Type B pancreatic cell (in vitro differentiated cells): ENCODE measurements at regions not wholly inside any gene's neighbourhood (a gene's known extent, or its start where the extent isn't known, plus 50 kb on each side); places are given as distances from the start of the nearest gene placed in this dataset.

Experiments
- DNase-seq: peaks from one replicate; pipeline ENCODE4 v3.0.0; 2021; ENCODE audit warnings: mixed read lengths; ENCODE audit not compliant: unreplicated experiment; ENCODE audit errors: extremely low spot score
- H3K27ac Mint-ChIP-seq: 2 replicates; pipeline ENCODE4 v1.8.0; 2021; ENCODE audit warnings: mild to moderate bottlenecking, mixed read lengths
- H3K27me3 Mint-ChIP-seq: 2 replicates; pipeline ENCODE4 v1.8.0; 2021; ENCODE audit warnings: mixed read lengths
- H3K36me3 Mint-ChIP-seq: 2 replicates; pipeline ENCODE4 v1.8.0; 2021; ENCODE audit warnings: mixed read lengths
- H3K4me1 Mint-ChIP-seq: one replicate; pipeline ENCODE4 v1.8.0; 2021; ENCODE audit warnings: mixed read lengths; ENCODE audit not compliant: unreplicated experiment
- H3K4me3 Mint-ChIP-seq: 2 replicates; pipeline ENCODE4 v1.8.0; 2021; ENCODE audit warnings: mild to moderate bottlenecking, mixed read lengths
- H3K9me3 Mint-ChIP-seq: 2 replicates; pipeline ENCODE4 v1.8.0; 2021; ENCODE audit warnings: mixed read lengths
- TF ChIP-seq, protein P1 (sequence below): fragments of 200-600 bp; sonication (generic); conservative IDR thresholded peaks from 2 replicates; pipeline ENCODE4 v1.5.0; 2021; ENCODE audit warnings: antibody characterized with exemption, mild to moderate bottlenecking

DNA sequence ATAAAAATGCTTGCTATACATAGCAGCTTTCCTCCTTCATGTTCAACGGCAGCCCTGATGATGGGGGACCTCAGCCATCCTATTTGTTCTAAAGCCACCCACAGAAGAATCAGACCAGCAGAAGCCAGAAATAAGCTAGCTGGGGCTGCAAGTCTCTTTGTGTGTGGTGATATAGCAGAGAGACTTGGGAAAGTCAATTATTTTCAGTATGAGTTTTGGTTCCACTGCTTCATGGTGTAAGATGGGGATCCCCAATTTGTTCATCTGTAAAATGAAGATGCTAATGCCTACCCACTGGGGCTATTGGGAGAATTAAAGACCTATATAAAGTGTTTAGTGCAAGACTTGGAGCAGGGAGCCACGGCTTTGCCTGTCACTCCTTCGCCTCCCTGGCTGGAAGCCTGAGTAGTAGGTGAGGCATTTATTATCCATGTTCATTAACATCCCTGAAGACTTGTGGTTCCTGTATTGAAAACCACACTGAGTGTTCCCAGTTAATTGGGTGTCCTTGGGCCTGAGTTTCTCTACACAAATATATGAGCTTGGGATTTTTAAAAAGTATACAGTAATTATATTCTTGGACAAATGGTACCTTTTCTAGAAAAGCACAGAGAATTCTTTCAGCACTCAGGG is 210.1 kb upstream of the SLC24A2 start:
- TF ChIP-seq, protein P1, sequence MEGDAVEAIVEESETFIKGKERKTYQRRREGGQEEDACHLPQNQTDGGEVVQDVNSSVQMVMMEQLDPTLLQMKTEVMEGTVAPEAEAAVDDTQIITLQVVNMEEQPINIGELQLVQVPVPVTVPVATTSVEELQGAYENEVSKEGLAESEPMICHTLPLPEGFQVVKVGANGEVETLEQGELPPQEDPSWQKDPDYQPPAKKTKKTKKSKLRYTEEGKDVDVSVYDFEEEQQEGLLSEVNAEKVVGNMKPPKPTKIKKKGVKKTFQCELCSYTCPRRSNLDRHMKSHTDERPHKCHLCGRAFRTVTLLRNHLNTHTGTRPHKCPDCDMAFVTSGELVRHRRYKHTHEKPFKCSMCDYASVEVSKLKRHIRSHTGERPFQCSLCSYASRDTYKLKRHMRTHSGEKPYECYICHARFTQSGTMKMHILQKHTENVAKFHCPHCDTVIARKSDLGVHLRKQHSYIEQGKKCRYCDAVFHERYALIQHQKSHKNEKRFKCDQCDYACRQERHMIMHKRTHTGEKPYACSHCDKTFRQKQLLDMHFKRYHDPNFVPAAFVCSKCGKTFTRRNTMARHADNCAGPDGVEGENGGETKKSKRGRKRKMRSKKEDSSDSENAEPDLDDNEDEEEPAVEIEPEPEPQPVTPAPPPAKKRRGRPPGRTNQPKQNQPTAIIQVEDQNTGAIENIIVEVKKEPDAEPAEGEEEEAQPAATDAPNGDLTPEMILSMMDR = no peak
- H3K4me1 Mint-ChIP-seq = peaks cover 4% of the 10 kb centered on the region
- H3K36me3 Mint-ChIP-seq = no peaks in the 10 kb centered on the region
- H3K9me3 Mint-ChIP-seq = peaks cover 4% of the 10 kb centered on the region
- no peak overlapping the region for H3K27ac Mint-ChIP-seq
- H3K4me3 Mint-ChIP-seq = no peak overlapping the region
- DNase-seq = no peak
- peaks cover under 1% of the 10 kb centered on the region for H3K27me3 Mint-ChIP-seq

GRCh38 chr9:19998153-19998552 is 209.3 kb upstream of the SLC24A2 start:
- Mint-ChIP-seq H3K27me3 (peaks cover 6% of the 10 kb centered on the region), H3K9me3 (peaks cover 4% of the 10 kb centered on the region), H3K4me3 (no peak overlapping the region), H3K27ac (no peak overlapping the region), H3K36me3 (no peaks in the 10 kb centered on the region), H3K4me1 (peaks cover 4% of the 10 kb centered on the region)
- no peak for DNase-seq
- TF ChIP-seq, protein P1 = no peak

DNA sequence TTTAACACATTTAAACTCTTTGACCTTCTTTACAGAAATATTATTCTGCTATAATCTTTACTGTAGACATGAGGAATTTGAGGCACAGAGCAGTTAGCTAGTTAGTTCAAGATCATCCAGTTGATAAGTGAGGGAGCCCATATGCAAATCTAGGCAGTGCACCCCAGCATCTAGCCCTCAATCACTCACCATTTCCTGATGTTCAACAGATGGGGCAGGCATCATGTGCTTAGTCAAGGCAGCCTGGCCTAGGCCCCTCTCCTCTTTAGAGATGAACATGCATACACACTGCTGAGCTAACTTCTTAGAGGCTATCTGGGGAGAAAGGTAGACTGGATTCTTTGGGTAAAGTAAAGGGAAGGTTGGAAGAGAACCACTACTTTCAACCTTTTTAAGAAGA is 206.8 kb upstream of the SLC24A2 start:
- Mint-ChIP-seq H3K4me3 (no peak overlapping the region), H3K36me3 (no peaks in the 10 kb centered on the region), H3K27ac (no peak overlapping the region), H3K9me3 (peaks cover 4% of the 10 kb centered on the region), H3K27me3 (peaks cover 10% of the 10 kb centered on the region), H3K4me1 (peaks cover 4% of the 10 kb centered on the region)
- TF ChIP-seq, protein P1 = no peak
- DNase-seq = no peak

- TF ChIP-seq, protein P1 = no peak
- H3K27ac Mint-ChIP-seq = no peak overlapping the region
- H3K4me3 Mint-ChIP-seq = no peak overlapping the region
- peaks cover 4% of the 10 kb centered on the region for H3K9me3 Mint-ChIP-seq
- H3K36me3 Mint-ChIP-seq = no peaks in the 10 kb centered on the region
- H3K27me3 Mint-ChIP-seq = peaks cover 10% of the 10 kb centered on the region
- no peak for DNase-seq
- H3K4me1 Mint-ChIP-seq = peaks cover 4% of the 10 kb centered on the region
Measured at GRCh38 chr9:19994296-19994695, 205.5 kb upstream of the SLC24A2 start.

DNA sequence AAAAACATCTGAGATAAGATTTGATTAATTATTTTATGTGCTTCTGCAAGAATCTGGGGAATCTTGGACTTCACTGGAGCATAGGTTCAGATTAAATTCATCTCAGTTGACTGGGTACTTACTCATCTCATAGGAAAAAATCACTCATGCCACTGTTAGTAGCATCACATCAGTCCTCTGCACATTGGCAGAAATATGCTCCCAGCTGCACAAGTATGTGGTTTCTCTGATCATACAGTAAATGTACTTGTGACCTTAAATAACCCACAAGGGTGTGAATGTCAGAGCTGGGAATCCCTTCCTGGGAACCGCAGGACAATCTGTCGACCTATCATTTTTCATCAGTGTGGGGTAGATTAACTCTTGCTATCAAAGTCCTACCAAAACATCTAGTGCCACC is 203.7 kb upstream of the SLC24A2 start:
- TF ChIP-seq, protein P1 = no peak
- H3K9me3 Mint-ChIP-seq = no peaks in the 10 kb centered on the region
- H3K4me1 Mint-ChIP-seq = no peaks in the 10 kb centered on the region
- peaks cover 10% of the 10 kb centered on the region for H3K27me3 Mint-ChIP-seq
- H3K27ac Mint-ChIP-seq = no peak overlapping the region
- H3K36me3 Mint-ChIP-seq = no peaks in the 10 kb centered on the region
- DNase-seq = no peak
- no peak overlapping the region for H3K4me3 Mint-ChIP-seq

GRCh38 chr9:19989213-19989612 is 200.4 kb upstream of the SLC24A2 start:
- no peak overlapping the region for H3K4me3 Mint-ChIP-seq
- no peaks in the 10 kb centered on the region for H3K4me1 Mint-ChIP-seq
- DNase-seq = no peak

More at GRCh38 chr9:19989213-19989612, 200.4 kb upstream of the SLC24A2 start:
- H3K36me3 Mint-ChIP-seq = no peaks in the 10 kb centered on the region
- peaks cover 10% of the 10 kb centered on the region for H3K27me3 Mint-ChIP-seq
- TF ChIP-seq, protein P1 = no peak
- H3K9me3 Mint-ChIP-seq = no peaks in the 10 kb centered on the region
- H3K27ac Mint-ChIP-seq = no peak overlapping the region
